Sigmoid colon (tissue), 4 donors: ENCODE measurements at regions not wholly inside any gene's neighbourhood (a gene's known extent, or its start where the extent isn't known, plus 50 kb on each side); places are given as distances from the start of the nearest gene placed in this dataset.

Experiments used
- EP300 ChIP-seq, 4 donors: sonication (generic); formaldehyde crosslinking; IDR thresholded peaks; one replicate each; pipeline ENCODE4 v1.6.1; 2017; ENCODE audit warnings: antibody characterized with exemption in 4 of 4
- TF ChIP-seq, protein P1 (sequence below), 4 experiments: fragments of 450-650 bp in 3 of 4; fragments of 200-600 bp in 1 of 4; IDR thresholded peaks; one replicate each; pipeline ENCODE4 v1.5.1; 2016 to 2019; ENCODE audit warnings: antibody characterized with exemption in 4 of 4, mild to moderate bottlenecking in 3 of 4, moderate library complexity in 2 of 4

DNA sequence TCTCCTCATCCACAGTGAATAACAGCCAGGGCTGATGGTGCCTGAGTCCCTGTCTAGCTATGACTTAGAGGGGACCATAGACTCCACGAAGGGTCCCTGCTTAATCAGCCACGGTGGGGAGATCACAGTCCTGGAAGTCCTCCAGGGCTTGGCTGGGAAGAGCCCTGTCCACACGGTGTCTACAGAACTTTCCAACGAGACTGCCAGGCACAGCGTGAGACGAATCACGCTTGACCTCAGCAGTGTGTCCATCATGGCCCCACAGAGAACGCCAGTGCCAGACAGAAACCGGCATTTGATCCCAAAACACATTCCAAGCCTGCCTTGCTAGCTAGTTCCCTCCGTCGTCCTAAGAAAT is 143.4 kb downstream of the CRYBB2 start:
- TF ChIP-seq, protein P1, sequence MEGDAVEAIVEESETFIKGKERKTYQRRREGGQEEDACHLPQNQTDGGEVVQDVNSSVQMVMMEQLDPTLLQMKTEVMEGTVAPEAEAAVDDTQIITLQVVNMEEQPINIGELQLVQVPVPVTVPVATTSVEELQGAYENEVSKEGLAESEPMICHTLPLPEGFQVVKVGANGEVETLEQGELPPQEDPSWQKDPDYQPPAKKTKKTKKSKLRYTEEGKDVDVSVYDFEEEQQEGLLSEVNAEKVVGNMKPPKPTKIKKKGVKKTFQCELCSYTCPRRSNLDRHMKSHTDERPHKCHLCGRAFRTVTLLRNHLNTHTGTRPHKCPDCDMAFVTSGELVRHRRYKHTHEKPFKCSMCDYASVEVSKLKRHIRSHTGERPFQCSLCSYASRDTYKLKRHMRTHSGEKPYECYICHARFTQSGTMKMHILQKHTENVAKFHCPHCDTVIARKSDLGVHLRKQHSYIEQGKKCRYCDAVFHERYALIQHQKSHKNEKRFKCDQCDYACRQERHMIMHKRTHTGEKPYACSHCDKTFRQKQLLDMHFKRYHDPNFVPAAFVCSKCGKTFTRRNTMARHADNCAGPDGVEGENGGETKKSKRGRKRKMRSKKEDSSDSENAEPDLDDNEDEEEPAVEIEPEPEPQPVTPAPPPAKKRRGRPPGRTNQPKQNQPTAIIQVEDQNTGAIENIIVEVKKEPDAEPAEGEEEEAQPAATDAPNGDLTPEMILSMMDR (IDR thresholded peaks at IDR 0.05) = no peak
- TF ChIP-seq EP300 (IDR thresholded peaks at IDR 0.05) = no peak
